ENCODE measurements at regions not wholly inside any gene's neighbourhood (a gene's known extent, or its start where the extent isn't known, plus 50 kb on each side); places are given as distances from the start of the nearest gene placed in this dataset.

DNA sequence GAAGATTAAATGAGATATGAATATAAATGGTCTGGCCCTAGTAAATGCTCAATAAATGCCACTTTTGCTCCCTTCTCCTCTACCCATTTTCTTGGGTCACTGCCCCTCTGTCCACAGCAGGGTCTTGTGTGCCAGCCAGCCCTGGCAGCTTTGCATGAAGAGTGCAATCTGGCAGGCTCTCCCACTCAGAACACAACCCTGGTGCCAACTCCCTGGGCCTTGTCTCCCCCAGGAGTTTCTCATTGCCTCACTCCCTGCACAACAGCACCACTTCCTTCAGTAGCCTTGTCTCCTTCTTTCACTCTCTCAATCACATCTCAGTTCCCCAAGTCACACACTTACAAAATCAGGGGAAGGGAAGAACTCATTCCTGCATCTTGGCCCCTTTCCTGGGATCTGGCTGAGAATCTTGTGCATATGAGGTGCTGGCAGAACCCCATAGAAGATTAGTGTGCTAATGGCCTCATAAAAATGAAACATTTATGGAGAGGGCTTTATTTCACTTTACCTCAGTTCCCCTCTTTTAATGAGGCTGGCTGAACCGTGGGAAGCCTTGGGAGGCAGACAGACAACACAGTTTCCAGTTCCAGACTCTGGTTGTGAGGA is 445.9 kb upstream of the PROK2 start:
- H3K27ac ChIP-seq (ENCODE audit: low read depth in 2 of 2, low read length in 1 of 2) = no peak overlapping the region
- no peaks in the 10 kb centered on the region for H3F3A ChIP-seq (replicated peaks; ENCODE audit: insufficient read depth)
- 14% methylated on average over 1 of the region's 1 CpG for WGBS (ENCODE audit: low lambda C conversion rate)
- no peaks in the 10 kb centered on the region for H4K20me1 ChIP-seq (ENCODE audit: insufficient read depth)
- no peak overlapping the region for H3K4me2 ChIP-seq
- CTCF ChIA-PET = no interaction called here
- POLR2A ChIA-PET = no interaction called here
- no peaks in the 10 kb centered on the region; the same call in 1 of the 2 replicates for H3K27me3 ChIP-seq (ENCODE audit: insufficient read depth)
- TF ChIP-seq, protein P1, sequence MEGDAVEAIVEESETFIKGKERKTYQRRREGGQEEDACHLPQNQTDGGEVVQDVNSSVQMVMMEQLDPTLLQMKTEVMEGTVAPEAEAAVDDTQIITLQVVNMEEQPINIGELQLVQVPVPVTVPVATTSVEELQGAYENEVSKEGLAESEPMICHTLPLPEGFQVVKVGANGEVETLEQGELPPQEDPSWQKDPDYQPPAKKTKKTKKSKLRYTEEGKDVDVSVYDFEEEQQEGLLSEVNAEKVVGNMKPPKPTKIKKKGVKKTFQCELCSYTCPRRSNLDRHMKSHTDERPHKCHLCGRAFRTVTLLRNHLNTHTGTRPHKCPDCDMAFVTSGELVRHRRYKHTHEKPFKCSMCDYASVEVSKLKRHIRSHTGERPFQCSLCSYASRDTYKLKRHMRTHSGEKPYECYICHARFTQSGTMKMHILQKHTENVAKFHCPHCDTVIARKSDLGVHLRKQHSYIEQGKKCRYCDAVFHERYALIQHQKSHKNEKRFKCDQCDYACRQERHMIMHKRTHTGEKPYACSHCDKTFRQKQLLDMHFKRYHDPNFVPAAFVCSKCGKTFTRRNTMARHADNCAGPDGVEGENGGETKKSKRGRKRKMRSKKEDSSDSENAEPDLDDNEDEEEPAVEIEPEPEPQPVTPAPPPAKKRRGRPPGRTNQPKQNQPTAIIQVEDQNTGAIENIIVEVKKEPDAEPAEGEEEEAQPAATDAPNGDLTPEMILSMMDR (IDR thresholded peaks at IDR 0.05) = no peak
- no peak for TF ChIP-seq TAF1 (IDR thresholded peaks at IDR 0.05; ENCODE audit: borderline replicate concordance, low read depth, low read length)
- no peak for TF ChIP-seq JUND (IDR thresholded peaks at IDR 0.05)
- TF ChIP-seq TCF12 (IDR thresholded peaks at IDR 0.05) = no peak
- no peak for TF ChIP-seq FOSL2 (IDR thresholded peaks at IDR 0.05; ENCODE audit: borderline replicate concordance, low read depth)
- TF ChIP-seq, protein P2, sequence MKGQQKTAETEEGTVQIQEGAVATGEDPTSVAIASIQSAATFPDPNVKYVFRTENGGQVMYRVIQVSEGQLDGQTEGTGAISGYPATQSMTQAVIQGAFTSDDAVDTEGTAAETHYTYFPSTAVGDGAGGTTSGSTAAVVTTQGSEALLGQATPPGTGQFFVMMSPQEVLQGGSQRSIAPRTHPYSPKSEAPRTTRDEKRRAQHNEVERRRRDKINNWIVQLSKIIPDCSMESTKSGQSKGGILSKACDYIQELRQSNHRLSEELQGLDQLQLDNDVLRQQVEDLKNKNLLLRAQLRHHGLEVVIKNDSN (IDR thresholded peaks at IDR 0.05; ENCODE audit: borderline replicate concordance, low read depth) = no peak
- TF ChIP-seq RCOR1 (IDR thresholded peaks at IDR 0.05; ENCODE audit: low read length) = no peak
- no peak for TF ChIP-seq GATA2 (CRISPR knock-in tag; IDR thresholded peaks at IDR 0.05)
- TF ChIP-seq, protein P3, sequence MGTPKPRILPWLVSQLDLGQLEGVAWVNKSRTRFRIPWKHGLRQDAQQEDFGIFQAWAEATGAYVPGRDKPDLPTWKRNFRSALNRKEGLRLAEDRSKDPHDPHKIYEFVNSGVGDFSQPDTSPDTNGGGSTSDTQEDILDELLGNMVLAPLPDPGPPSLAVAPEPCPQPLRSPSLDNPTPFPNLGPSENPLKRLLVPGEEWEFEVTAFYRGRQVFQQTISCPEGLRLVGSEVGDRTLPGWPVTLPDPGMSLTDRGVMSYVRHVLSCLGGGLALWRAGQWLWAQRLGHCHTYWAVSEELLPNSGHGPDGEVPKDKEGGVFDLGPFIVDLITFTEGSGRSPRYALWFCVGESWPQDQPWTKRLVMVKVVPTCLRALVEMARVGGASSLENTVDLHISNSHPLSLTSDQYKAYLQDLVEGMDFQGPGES (IDR thresholded peaks at IDR 0.05; ENCODE audit: low read depth, low read length) = no peak
- TF ChIP-seq, protein P4, sequence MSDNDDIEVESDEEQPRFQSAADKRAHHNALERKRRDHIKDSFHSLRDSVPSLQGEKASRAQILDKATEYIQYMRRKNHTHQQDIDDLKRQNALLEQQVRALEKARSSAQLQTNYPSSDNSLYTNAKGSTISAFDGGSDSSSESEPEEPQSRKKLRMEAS (IDR thresholded peaks at IDR 0.05; ENCODE audit: low read depth) = no peak
- no peak for TF ChIP-seq MXI1 (IDR thresholded peaks at IDR 0.05; ENCODE audit: low read depth, low read length)
- no peak for TF ChIP-seq MEF2A (IDR thresholded peaks at IDR 0.05; ENCODE audit: borderline replicate concordance, low read depth)
- TF ChIP-seq FOXM1 (IDR thresholded peaks at IDR 0.05; ENCODE audit: low read depth) = no peak
- TF ChIP-seq RFX5 (IDR thresholded peaks at IDR 0.05; ENCODE audit: low read length) = no peak
- no peak overlapping the region for H2AFZ ChIP-seq (ENCODE audit: low read depth)
- H3K9ac ChIP-seq = no peak overlapping the region
- no peaks in the 10 kb centered on the region for H3K9me2 ChIP-seq
- no peaks in the 10 kb centered on the region for H3K36me3 ChIP-seq (replicated peaks in 1 of 2; ENCODE audit: control insufficient read depth in 1 of 2, insufficient read depth in 2 of 2, low read length in 1 of 2)
- no peaks in the 10 kb centered on the region for H3K4me1 ChIP-seq (ENCODE audit: control insufficient read depth in 1 of 2, insufficient read depth in 2 of 2, low read depth in 1 of 2, low read length in 1 of 2)
- no peak for DNase-seq
- H3K9me3 ChIP-seq = no peaks in the 10 kb centered on the region
- no peak overlapping the region for H3K4me3 ChIP-seq (ENCODE audit: low read depth in 2 of 2, low read length in 1 of 2)
- H3K79me2 ChIP-seq (ENCODE audit: insufficient read depth) = no peaks in the 10 kb centered on the region

DNA sequence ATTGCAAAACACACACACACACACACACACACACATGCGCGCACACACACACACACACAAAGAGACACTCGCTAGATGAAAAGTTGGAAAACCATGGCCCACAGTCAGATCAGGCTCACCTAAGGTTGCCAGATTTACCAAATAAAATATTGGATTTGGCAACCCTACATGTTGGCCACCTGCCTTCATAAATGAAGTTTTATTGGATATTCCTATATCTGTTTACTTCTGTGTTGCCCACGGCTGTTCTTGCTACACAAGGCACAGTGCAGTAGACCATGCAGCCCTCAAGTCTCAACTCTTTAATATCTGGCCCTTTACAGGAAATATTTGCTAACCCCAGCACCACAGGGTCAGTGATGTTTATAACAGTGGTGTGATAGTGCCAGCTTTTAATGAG is 445.0 kb upstream of the PROK2 start:
- H4K20me1 ChIP-seq (ENCODE audit: insufficient read depth) = no peaks in the 10 kb centered on the region
- ChIA-PET CTCF (no interaction called here), POLR2A (no interaction called here)
- H3K27ac ChIP-seq (ENCODE audit: low read depth in 2 of 2, low read length in 1 of 2) = no peak overlapping the region
- H3K4me2 ChIP-seq = no peak overlapping the region
- H3K79me2 ChIP-seq (ENCODE audit: insufficient read depth) = no peaks in the 10 kb centered on the region
- H3F3A ChIP-seq (replicated peaks; ENCODE audit: insufficient read depth) = no peaks in the 10 kb centered on the region
- no peak overlapping the region for H3K9ac ChIP-seq
- H3K27me3 ChIP-seq (ENCODE audit: insufficient read depth) = no peaks in the 10 kb centered on the region; the same call in 1 of the 2 replicates
- H3K4me3 ChIP-seq (ENCODE audit: low read depth in 2 of 2, low read length in 1 of 2) = no peak overlapping the region
- TF ChIP-seq YY1 (IDR thresholded peaks at IDR 0.05; ENCODE audit: low read depth) = no peak
- no peak for TF ChIP-seq JUND (IDR thresholded peaks at IDR 0.05)
- no peaks in the 10 kb centered on the region for H3K9me2 ChIP-seq
- peaks cover under 1% of the 10 kb centered on the region; the same call in 1 of the 2 replicates for H3K9me3 ChIP-seq
- no peak for DNase-seq
- H3K4me1 ChIP-seq (ENCODE audit: control insufficient read depth in 1 of 2, insufficient read depth in 2 of 2, low read depth in 1 of 2, low read length in 1 of 2) = no peaks in the 10 kb centered on the region
- WGBS (ENCODE audit: low lambda C conversion rate) = 75% methylated on average over 4 of the region's 4 CpGs
- no peak overlapping the region for H2AFZ ChIP-seq (ENCODE audit: low read depth)
- H3K36me3 ChIP-seq (replicated peaks in 1 of 2; ENCODE audit: control insufficient read depth in 1 of 2, insufficient read depth in 2 of 2, low read length in 1 of 2) = no peaks in the 10 kb centered on the region
